HepG2 (cell line): ENCODE measurements at regions not wholly inside any gene's neighbourhood (a gene's known extent, or its start where the extent isn't known, plus 50 kb on each side); places are given as distances from the start of the nearest gene placed in this dataset.

Experiments used
- ATAC-seq: fragments of 200-7000 bp; cut with Tn5 transposase; 3 replicates; pipeline ENCODE4 v1.9.1; 2020; ENCODE audit warnings: mild to moderate bottlenecking, moderate library complexity
- BruUV-seq: library from RNA; stranded (reverse); fragments of 400-500 nt; replicated peaks from 2 replicates; lab custom pipeline; 2021; lab: Mats Ljungman, UMichigan
- CTCF ChIA-PET: fragments of 300-600 bp; formaldehyde crosslinking; extraction: SDS; loops from one replicate; lab custom pipeline; 2021; ENCODE audit warnings: low total read pairs, inconsistent platforms, low intra/inter-chr PET ratio; lab: Yijun Ruan, JAX
- POLR2A ChIA-PET: fragments of 350-600 bp; sonication (Branson Sonifier 250); formaldehyde crosslinking; loops from one replicate; lab custom pipeline; 2020; ENCODE audit warnings: antibody characterized with exemption, inconsistent platforms; lab: Yijun Ruan, JAX
- DNase-seq: peaks from one replicate; pipeline ENCODE4 v3.0.0-alpha.2; 2015; ENCODE audit warnings: low spot score
- FAIRE-seq: peaks from 3 replicates; lab custom pipeline; 2011; peaks lifted over from hg19 to GRCh38; lab: Jason Lieb, UNC
- H2AFZ ChIP-seq: one replicate; pipeline ENCODE4 v1.6.1; 2011; ENCODE audit warnings: low read length, inconsistent platforms
- H3K27ac ChIP-seq: fragments of 300-600 bp; 3 replicates; pipeline ENCODE4 v1.8.0; 2011; ENCODE audit warnings: mixed run types, mild to moderate bottlenecking, mixed read lengths, low read length, inconsistent platforms; ENCODE audit not compliant: insufficient read depth; ENCODE audit errors: extremely low read length
- H3K27me3 ChIP-seq, 2 experiments: fragments of 200-600 bp in 1 of 2; 2 replicates in 1 of 2; 3 replicates in 1 of 2; pipeline versions ENCODE4 v1.6.0 to v1.8.0; 2011; ENCODE audit warnings: low read length in 2 of 2, mild to moderate bottlenecking in 2 of 2, moderate library complexity in 2 of 2, inconsistent platforms in 1 of 2; ENCODE audit not compliant: insufficient read depth in 2 of 2, control insufficient read depth in 1 of 2
- H3K36me3 ChIP-seq, 2 experiments: fragments of 200-600 bp in 1 of 2; replicated peaks in 1 of 2; 2 replicates in 1 of 2; 3 replicates in 1 of 2; pipeline versions ENCODE4 v1.5.1 to v1.8.0; 2011; ENCODE audit warnings: low read length in 2 of 2, inconsistent platforms in 1 of 2; ENCODE audit not compliant: insufficient read depth in 2 of 2, control insufficient read depth in 1 of 2
- H3K4me1 ChIP-seq: 2 replicates; pipeline ENCODE4 v1.5.1; 2012; ENCODE audit warnings: low read length, inconsistent platforms; ENCODE audit not compliant: insufficient read depth
- H3K4me2 ChIP-seq: 2 replicates; pipeline ENCODE4 v1.6.0; 2011; ENCODE audit warnings: low read depth, low read length, inconsistent platforms
- H3K4me3 ChIP-seq, 3 experiments: fragments of 200-600 bp in 1 of 3; sonication (generic), shearing (Covaris generic) in 1 of 3; replicated peaks in 1 of 3; 2 replicates each; pipeline ENCODE4 v1.5.1; 2011 to 2016; ENCODE audit warnings: low read length in 3 of 3, inconsistent platforms in 2 of 3, low read depth in 2 of 3, mild to moderate bottlenecking in 2 of 3, control low read depth in 1 of 3, mixed read lengths in 1 of 3; ENCODE audit not compliant: insufficient read depth in 1 of 3
- H3K79me2 ChIP-seq: one replicate; pipeline ENCODE4 v1.6.1; 2011; ENCODE audit warnings: low read length, inconsistent platforms; ENCODE audit not compliant: insufficient read depth
- H3K9ac ChIP-seq: 2 replicates; pipeline ENCODE4 v1.6.0; 2011; ENCODE audit warnings: mild to moderate bottlenecking, low read depth, low read length, inconsistent platforms; ENCODE audit not compliant: insufficient read depth
- H3K9me3 ChIP-seq: 2 replicates; pipeline ENCODE4 v1.5.1; 2012; ENCODE audit warnings: mild to moderate bottlenecking, low read length
- H4K20me1 ChIP-seq: 2 replicates; pipeline ENCODE4 v1.6.0; 2011; ENCODE audit warnings: inconsistent platforms, mild to moderate bottlenecking, low read length, moderate library complexity; ENCODE audit not compliant: insufficient read depth
- EEA1 ChIP-seq: sonication (generic); formaldehyde crosslinking; IDR thresholded peaks from 2 replicates; pipeline ENCODE4 v1.5.1; 2020; ENCODE audit warnings: mild to moderate bottlenecking, missing genetic modification reagents, borderline replicate concordance
- KMT2B ChIP-seq: IDR thresholded peaks from 2 replicates; pipeline ENCODE4 v1.6.1; 2016; ENCODE audit warnings: missing genetic modification reagents, missing compliant biosample characterization
- MEIS1 ChIP-seq: sonication (generic); formaldehyde crosslinking; IDR thresholded peaks from 2 replicates; pipeline ENCODE4 v1.9.0; 2021; ENCODE audit warnings: mild to moderate bottlenecking, missing genetic modification reagents, moderate library complexity, borderline replicate concordance
- PPARG ChIP-seq: conservative IDR thresholded peaks from 2 replicates; pipeline ENCODE4 v1.6.1; 2016; ENCODE audit warnings: missing biosample characterization, missing genetic modification reagents
- SOX13 ChIP-seq, 3 experiments: fragments of 450-650 bp in 1 of 3; sonication (generic) in 1 of 3; formaldehyde crosslinking in 1 of 3; IDR thresholded peaks in 2 of 3; conservative IDR thresholded peaks in 1 of 3; 2 replicates each; pipeline versions ENCODE4 v1.5.0 to v1.6.1; 2016 to 2020; ENCODE audit warnings: antibody characterized with exemption in 1 of 3, mild to moderate bottlenecking in 1 of 3, missing compliant biosample characterization in 1 of 3, missing genetic modification reagents in 1 of 3, moderate library complexity in 1 of 3
- SRSF4 ChIP-seq: fragments of 200-400 bp; formaldehyde crosslinking; IDR thresholded peaks from one replicate; pipeline ENCODE4 v1.6.1; 2018; ENCODE audit warnings: mild to moderate bottlenecking, low read depth, low read length, moderate library complexity; ENCODE audit not compliant: poor library complexity, severe bottlenecking
- WIZ ChIP-seq: sonication (generic); formaldehyde crosslinking; IDR thresholded peaks from 2 replicates; pipeline ENCODE4 v1.5.1; 2020; ENCODE audit warnings: mild to moderate bottlenecking, missing genetic modification reagents
- ZBTB10 ChIP-seq: sonication (generic); formaldehyde crosslinking; IDR thresholded peaks from 2 replicates; pipeline ENCODE4 v1.4.0; 2020; ENCODE audit warnings: missing genetic modification reagents, borderline replicate concordance
- ZEB1 ChIP-seq: IDR thresholded peaks from 2 replicates; pipeline ENCODE4 v1.6.1; 2012; ENCODE audit warnings: mild to moderate bottlenecking, low read depth, inconsistent platforms; ENCODE audit not compliant: insufficient replicate concordance
- ZNF205 ChIP-seq: IDR thresholded peaks from 2 replicates; pipeline ENCODE4 v1.6.1; 2018; ENCODE audit warnings: missing biosample characterization, missing genetic modification reagents
- ZNF263 ChIP-seq: sonication (generic); formaldehyde crosslinking; IDR thresholded peaks from 2 replicates; pipeline ENCODE4 v1.4.0; 2020; ENCODE audit warnings: missing genetic modification reagents
- WGBS: methylation state at CpG from one replicate; pipeline ENCODE4 v1.1.6; 2017; ENCODE audit warnings: low lambda C conversion rate; 5-methylcytosine and 5-hydroxymethylcytosine counted together
- in situ Hi-C: cut with HindIII; loops from 2 replicates; pipeline ENCODE4 v1.10.0; 2017; ENCODE audit warnings: low pct_unique_long_range_greater_than_20kb; ENCODE audit not compliant: extremely low pct_ligation_motif_present
- intact Hi-C: fragments of 100-400 bp; cut with micrococcal nuclease; formaldehyde crosslinking; loops from one replicate; pipeline ENCODE4 v1.10.0; 2022; ENCODE audit not compliant: unreplicated experiment
- TF ChIP-seq, protein P1 (sequence below): sonication (generic); formaldehyde crosslinking; conservative IDR thresholded peaks from 2 replicates; pipeline ENCODE4 v1.8.1; 2023; ENCODE audit warnings: missing genetic modification reagents
- TF ChIP-seq, protein P2 (sequence below): sonication (generic); formaldehyde crosslinking; IDR thresholded peaks from 2 replicates; pipeline ENCODE4 v1.4.0; 2020; ENCODE audit warnings: missing genetic modification reagents
- TF ChIP-seq, protein P3 (sequence below): sonication (generic); formaldehyde crosslinking; IDR thresholded peaks from 2 replicates; pipeline ENCODE4 v1.8.1; 2023; ENCODE audit warnings: mild to moderate bottlenecking, missing genetic modification reagents
- TF ChIP-seq, protein P4 (sequence below): sonication (generic); formaldehyde crosslinking; IDR thresholded peaks from 2 replicates; pipeline ENCODE4 v1.5.0; 2020; ENCODE audit warnings: missing genetic modification reagents
- TF ChIP-seq, protein P5 (sequence below): IDR thresholded peaks from 2 replicates; pipeline ENCODE4 v1.6.1; 2016

DNA sequence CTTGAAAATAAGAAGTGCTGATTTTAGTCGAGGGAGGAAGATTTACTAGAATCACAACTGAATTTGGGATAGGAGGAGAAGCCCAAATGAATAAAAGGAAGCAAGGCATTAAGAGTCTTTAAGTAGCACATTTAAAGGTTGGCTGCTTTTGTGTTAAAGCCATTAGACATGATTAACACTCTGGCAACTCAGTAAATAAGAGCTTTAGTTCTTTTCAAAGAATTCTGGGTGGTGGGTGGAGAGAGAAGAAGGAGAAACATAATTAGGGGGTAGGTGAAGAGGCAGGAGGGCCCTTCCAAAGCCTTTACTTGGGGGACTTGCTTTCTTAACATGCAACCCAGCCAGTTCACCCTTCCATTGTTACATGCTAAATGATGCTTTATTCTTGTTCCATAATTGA lies 284.6 kb upstream of the SEL1L start:
- no peak for ATAC-seq
- Histone ChIP-seq H3K79me2 (no peaks in the 10 kb centered on the region), H3K4me1 (peaks cover 9% of the 10 kb centered on the region; the same call in 1 of the 2 replicates), H3K9ac (no peak overlapping the region), H2AFZ (no peak overlapping the region), H3K9me3 (peaks cover 14% of the 10 kb centered on the region; the same call in 1 of the 2 replicates), H4K20me1 (no peaks in the 10 kb centered on the region), H3K4me2 (no peak overlapping the region), H3K4me3 (no peak overlapping the region), H3K27me3 (no peaks in the 10 kb centered on the region; a peak in 1 of 5 replicates), H3K36me3 (no peaks in the 10 kb centered on the region), H3K27ac (no peak overlapping the region)
- ChIA-PET CTCF (no interaction called here), POLR2A (no interaction called here)
- BruUV-seq = no TSS peak
- 0% methylated on average over 1 of the region's 1 CpG for WGBS
- intact Hi-C loops (no loop called here), in situ Hi-C loops (no loop called here)
- no peak for FAIRE-seq
- no peak for DNase-seq
- TF ChIP-seq, protein P1, sequence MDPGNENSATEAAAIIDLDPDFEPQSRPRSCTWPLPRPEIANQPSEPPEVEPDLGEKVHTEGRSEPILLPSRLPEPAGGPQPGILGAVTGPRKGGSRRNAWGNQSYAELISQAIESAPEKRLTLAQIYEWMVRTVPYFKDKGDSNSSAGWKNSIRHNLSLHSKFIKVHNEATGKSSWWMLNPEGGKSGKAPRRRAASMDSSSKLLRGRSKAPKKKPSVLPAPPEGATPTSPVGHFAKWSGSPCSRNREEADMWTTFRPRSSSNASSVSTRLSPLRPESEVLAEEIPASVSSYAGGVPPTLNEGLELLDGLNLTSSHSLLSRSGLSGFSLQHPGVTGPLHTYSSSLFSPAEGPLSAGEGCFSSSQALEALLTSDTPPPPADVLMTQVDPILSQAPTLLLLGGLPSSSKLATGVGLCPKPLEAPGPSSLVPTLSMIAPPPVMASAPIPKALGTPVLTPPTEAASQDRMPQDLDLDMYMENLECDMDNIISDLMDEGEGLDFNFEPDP (CRISPR knock-in tag) = no peak
- no peak for TF ChIP-seq ZNF205 (CRISPR knock-in tag)
- TF ChIP-seq ZEB1 = no peak
- no peak for TF ChIP-seq ZNF263 (CRISPR knock-in tag)
- no peak for TF ChIP-seq MEIS1 (CRISPR knock-in tag)
- TF ChIP-seq, protein P2, sequence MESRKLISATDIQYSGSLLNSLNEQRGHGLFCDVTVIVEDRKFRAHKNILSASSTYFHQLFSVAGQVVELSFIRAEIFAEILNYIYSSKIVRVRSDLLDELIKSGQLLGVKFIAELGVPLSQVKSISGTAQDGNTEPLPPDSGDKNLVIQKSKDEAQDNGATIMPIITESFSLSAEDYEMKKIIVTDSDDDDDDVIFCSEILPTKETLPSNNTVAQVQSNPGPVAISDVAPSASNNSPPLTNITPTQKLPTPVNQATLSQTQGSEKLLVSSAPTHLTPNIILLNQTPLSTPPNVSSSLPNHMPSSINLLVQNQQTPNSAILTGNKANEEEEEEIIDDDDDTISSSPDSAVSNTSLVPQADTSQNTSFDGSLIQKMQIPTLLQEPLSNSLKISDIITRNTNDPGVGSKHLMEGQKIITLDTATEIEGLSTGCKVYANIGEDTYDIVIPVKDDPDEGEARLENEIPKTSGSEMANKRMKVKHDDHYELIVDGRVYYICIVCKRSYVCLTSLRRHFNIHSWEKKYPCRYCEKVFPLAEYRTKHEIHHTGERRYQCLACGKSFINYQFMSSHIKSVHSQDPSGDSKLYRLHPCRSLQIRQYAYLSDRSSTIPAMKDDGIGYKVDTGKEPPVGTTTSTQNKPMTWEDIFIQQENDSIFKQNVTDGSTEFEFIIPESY (CRISPR knock-in tag) = no peak
- TF ChIP-seq SOX13 (IDR thresholded peaks at IDR 0.05) = no peak
- no peak for TF ChIP-seq SOX13 (CRISPR knock-in tag; conservative IDR thresholded peaks at IDR 0.05 in 1 of 2, IDR thresholded peaks at IDR 0.05 in 1 of 2)
- TF ChIP-seq ZBTB10 (CRISPR knock-in tag) = no peak
- TF ChIP-seq EEA1 (CRISPR knock-in tag) = no peak
- TF ChIP-seq, protein P3, sequence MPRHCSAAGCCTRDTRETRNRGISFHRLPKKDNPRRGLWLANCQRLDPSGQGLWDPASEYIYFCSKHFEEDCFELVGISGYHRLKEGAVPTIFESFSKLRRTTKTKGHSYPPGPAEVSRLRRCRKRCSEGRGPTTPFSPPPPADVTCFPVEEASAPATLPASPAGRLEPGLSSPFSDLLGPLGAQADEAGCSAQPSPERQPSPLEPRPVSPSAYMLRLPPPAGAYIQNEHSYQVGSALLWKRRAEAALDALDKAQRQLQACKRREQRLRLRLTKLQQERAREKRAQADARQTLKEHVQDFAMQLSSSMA = no peak
- TF ChIP-seq WIZ = no peak
- no peak for TF ChIP-seq PPARG
- no peak for TF ChIP-seq SRSF4
- TF ChIP-seq, protein P4, sequence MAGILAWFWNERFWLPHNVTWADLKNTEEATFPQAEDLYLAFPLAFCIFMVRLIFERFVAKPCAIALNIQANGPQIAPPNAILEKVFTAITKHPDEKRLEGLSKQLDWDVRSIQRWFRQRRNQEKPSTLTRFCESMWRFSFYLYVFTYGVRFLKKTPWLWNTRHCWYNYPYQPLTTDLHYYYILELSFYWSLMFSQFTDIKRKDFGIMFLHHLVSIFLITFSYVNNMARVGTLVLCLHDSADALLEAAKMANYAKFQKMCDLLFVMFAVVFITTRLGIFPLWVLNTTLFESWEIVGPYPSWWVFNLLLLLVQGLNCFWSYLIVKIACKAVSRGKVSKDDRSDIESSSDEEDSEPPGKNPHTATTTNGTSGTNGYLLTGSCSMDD (CRISPR knock-in tag) = no peak
- TF ChIP-seq, protein P5, sequence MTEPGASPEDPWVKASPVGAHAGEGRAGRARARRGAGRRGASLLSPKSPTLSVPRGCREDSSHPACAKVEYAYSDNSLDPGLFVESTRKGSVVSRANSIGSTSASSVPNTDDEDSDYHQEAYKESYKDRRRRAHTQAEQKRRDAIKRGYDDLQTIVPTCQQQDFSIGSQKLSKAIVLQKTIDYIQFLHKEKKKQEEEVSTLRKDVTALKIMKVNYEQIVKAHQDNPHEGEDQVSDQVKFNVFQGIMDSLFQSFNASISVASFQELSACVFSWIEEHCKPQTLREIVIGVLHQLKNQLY = no peak
- no peak for TF ChIP-seq KMT2B
